SH-SY5Y (cell line): ENCODE measurements at regions not wholly inside any gene's neighbourhood (a gene's known extent, or its start where the extent isn't known, plus 50 kb on each side); places are given as distances from the start of the nearest gene placed in this dataset.

Experiments
- GATA2 ChIP-seq: IDR thresholded peaks from 2 replicates; pipeline ENCODE4 v1.6.1; 2011; ENCODE audit warnings: mild to moderate bottlenecking, low read depth, low read length
- GATA3 ChIP-seq: IDR thresholded peaks from 2 replicates; pipeline ENCODE4 v1.6.1; 2011; ENCODE audit warnings: low read depth, mild to moderate bottlenecking, low read length, moderate library complexity

GRCh38 chr20:57911512-57912226 is 201.9 kb upstream of the PMEPA1 start:
- TF ChIP-seq GATA2 = no peak
- TF ChIP-seq GATA3 = no peak
